ENCODE measurements at regions not wholly inside any gene's neighbourhood (a gene's known extent, or its start where the extent isn't known, plus 50 kb on each side); places are given as distances from the start of the nearest gene placed in this dataset.

DNA sequence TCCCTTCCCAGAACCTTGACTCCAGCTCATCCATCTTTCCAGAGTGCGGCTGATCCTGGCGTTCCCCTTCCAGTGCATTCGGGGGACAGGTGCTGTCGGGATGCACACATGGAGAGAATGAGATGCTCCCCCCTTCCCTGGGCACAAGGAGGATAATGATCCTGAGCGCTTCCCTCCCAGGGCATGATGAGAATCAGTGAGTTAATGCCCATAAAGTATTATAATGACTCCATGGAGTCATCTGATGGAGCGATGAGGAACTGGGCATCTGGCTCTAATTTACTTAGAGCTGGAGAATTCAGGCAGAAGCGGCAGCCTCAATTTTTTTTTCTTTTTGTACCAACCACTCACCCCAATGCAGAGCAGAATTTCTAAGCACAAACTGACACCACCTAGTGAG is 79.6 kb upstream of the SKOR2 start:
- TF ChIP-seq, protein P1, sequence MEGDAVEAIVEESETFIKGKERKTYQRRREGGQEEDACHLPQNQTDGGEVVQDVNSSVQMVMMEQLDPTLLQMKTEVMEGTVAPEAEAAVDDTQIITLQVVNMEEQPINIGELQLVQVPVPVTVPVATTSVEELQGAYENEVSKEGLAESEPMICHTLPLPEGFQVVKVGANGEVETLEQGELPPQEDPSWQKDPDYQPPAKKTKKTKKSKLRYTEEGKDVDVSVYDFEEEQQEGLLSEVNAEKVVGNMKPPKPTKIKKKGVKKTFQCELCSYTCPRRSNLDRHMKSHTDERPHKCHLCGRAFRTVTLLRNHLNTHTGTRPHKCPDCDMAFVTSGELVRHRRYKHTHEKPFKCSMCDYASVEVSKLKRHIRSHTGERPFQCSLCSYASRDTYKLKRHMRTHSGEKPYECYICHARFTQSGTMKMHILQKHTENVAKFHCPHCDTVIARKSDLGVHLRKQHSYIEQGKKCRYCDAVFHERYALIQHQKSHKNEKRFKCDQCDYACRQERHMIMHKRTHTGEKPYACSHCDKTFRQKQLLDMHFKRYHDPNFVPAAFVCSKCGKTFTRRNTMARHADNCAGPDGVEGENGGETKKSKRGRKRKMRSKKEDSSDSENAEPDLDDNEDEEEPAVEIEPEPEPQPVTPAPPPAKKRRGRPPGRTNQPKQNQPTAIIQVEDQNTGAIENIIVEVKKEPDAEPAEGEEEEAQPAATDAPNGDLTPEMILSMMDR (IDR thresholded peaks at IDR 0.05 in 4 of 5, conservative IDR thresholded peaks at IDR 0.05 in 1 of 5): no peak
- no peak for TF ChIP-seq POLR2A (IDR thresholded peaks at IDR 0.05)
- Histone ChIP-seq H3K27ac (no peak overlapping the region), H3K9me3 (no peaks in the 10 kb centered on the region), H3K4me3 (no peak overlapping the region), H3K36me3 (no peaks in the 10 kb centered on the region), H3K4me1 (no peaks in the 10 kb centered on the region), H3K27me3 (peaks cover 0 to 2% (median 0%) of the 10 kb centered on the region in 3 donors)
- ATAC-seq (no peak), DNase-seq (no peak)
- in situ Hi-C loops (cut with MboI; ENCODE audit: low sequenced_read_pairs in 4 of 4): no loop called here
- intact Hi-C loops (cut with DNase I; ENCODE audit: low total_unique reads): no loop called here

- H3K27me3 ChIP-seq: no peaks in the 10 kb centered on the region
- ATAC-seq (no peak), DNase-seq (no peak)
- H3K36me3 ChIP-seq: no peaks in the 10 kb centered on the region
- no peak overlapping the region for H3K4me3 ChIP-seq
- no peaks in the 10 kb centered on the region for H3K4me1 ChIP-seq
- TF ChIP-seq, protein P1 (IDR thresholded peaks at IDR 0.05 in 4 of 5, conservative IDR thresholded peaks at IDR 0.05 in 1 of 5): no peak
- TF ChIP-seq POLR2A (IDR thresholded peaks at IDR 0.05): no peak
- no peaks in the 10 kb centered on the region for H3K9me3 ChIP-seq
- intact Hi-C loops (cut with DNase I; ENCODE audit: low total_unique reads): no loop called here
- in situ Hi-C loops (cut with MboI; ENCODE audit: low sequenced_read_pairs in 4 of 4): no loop called here
- H3K27ac ChIP-seq: no peak overlapping the region
Observed at GRCh38 chr18:47323158-47323557, 71.7 kb upstream of the SKOR2 start.

DNA sequence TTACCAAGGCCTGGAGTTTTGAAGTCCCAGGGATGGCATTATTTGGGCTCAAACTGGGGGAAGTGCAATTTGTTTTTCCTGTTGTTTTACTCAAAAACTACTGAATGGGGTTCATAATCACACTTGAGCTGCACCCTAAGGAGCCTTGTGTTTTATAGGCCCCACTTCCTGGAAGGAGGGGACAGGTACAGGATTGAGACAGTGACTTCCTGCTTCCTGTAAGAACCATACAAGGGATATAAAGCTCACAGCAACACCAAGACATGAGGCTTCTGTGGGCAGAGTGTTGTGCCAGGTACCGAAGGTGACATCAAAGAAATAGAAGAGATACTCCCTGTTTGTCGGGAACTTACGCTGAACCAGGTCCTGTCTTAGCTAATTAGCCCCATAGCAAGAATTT is 70.4 kb upstream of the SKOR2 start:
- no peak overlapping the region for H3K27ac ChIP-seq
- H3K4me1 ChIP-seq: no peaks in the 10 kb centered on the region
- ATAC-seq (no peak), DNase-seq (no peak)
- TF ChIP-seq, protein P1 (IDR thresholded peaks at IDR 0.05 in 4 of 5, conservative IDR thresholded peaks at IDR 0.05 in 1 of 5): no peak
- no peak for TF ChIP-seq POLR2A (IDR thresholded peaks at IDR 0.05)
- H3K27me3 ChIP-seq: no peaks in the 10 kb centered on the region
- no peak overlapping the region for H3K4me3 ChIP-seq
- no peaks in the 10 kb centered on the region for H3K9me3 ChIP-seq
- intact Hi-C loops (cut with DNase I; ENCODE audit: low total_unique reads): no loop called here
- in situ Hi-C loops (cut with MboI; ENCODE audit: low sequenced_read_pairs in 4 of 4): no loop called here
- no peaks in the 10 kb centered on the region for H3K36me3 ChIP-seq

DNA sequence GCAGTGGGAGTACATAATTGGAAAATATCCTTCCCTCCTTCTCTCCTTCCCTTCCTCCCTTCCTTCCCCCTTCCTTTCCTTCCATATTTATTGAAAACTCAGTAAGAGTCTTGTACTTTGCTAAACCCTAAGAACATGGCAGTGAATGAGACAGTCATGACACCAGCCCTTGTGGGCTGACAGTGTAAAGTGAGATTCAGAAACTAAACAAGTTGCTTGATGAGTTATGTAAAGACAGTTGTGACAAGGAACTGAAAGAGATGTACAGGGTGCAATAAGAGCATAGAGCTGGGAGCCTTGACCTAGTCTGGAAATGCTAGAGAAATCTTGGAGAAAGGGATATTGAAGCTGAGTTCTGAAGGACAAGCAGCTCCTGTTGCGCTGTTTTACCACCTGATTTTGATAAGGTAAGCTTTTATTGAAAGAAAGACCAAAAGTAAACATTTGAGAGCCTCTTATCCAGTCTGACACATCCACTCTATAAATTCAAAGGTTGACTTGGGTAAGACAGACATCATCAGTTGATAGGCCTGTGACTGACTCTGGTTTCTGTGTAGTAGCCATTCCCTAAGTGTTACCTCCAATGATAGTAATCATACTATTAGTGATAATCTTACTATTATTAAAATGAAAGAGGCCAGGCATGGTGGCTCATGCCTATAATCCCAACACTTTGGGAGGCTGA is 66.5 kb upstream of the SKOR2 start:
- H3K4me1 ChIP-seq: no peaks in the 10 kb centered on the region
- TF ChIP-seq POLR2A (IDR thresholded peaks at IDR 0.05): no peak
- H3K36me3 ChIP-seq: no peaks in the 10 kb centered on the region
- no peak overlapping the region for H3K4me3 ChIP-seq
- intact Hi-C loops (cut with DNase I; ENCODE audit: low total_unique reads): no loop called here
- no peaks in the 10 kb centered on the region for H3K9me3 ChIP-seq
- no peak for DNase-seq
- H3K27me3 ChIP-seq: no peaks in the 10 kb centered on the region
- H3K27ac ChIP-seq: no peak overlapping the region
- ATAC-seq: no peak
- in situ Hi-C loops (cut with MboI; ENCODE audit: low sequenced_read_pairs in 4 of 4): no loop called here

GRCh38 chr18:47316924-47317323 is 65.5 kb upstream of the SKOR2 start:
- H3K4me1 ChIP-seq: no peaks in the 10 kb centered on the region
- no peak for DNase-seq
- H3K4me3 ChIP-seq: no peak overlapping the region
- no peak overlapping the region for H3K27ac ChIP-seq
- no peaks in the 10 kb centered on the region for H3K9me3 ChIP-seq
- ATAC-seq: no peak
- in situ Hi-C loops (cut with MboI; ENCODE audit: low sequenced_read_pairs in 4 of 4) (no loop called here), intact Hi-C loops (cut with DNase I; ENCODE audit: low total_unique reads) (no loop called here)
- TF ChIP-seq, protein P1 (IDR thresholded peaks at IDR 0.05 in 4 of 5, conservative IDR thresholded peaks at IDR 0.05 in 1 of 5): no peak
- no peak for TF ChIP-seq POLR2A (IDR thresholded peaks at IDR 0.05)
- no peaks in the 10 kb centered on the region for H3K36me3 ChIP-seq
- H3K27me3 ChIP-seq: no peaks in the 10 kb centered on the region

All from gastrocnemius medialis (tissue), 4 donors.